Panc1 (cell line): ENCODE measurements at regions not wholly inside any gene's neighbourhood (a gene's known extent, or its start where the extent isn't known, plus 50 kb on each side); places are given as distances from the start of the nearest gene placed in this dataset.

ENCODE experiments used
- ATAC-seq: fragments of 200-7000 bp; cut with Tn5 transposase; 2 replicates; pipeline ENCODE4 v1.9.1; 2020; ENCODE audit warnings: mild to moderate bottlenecking, moderate library complexity
- BruUV-seq: library from RNA; stranded (reverse); fragments of 400-500 nt; replicated peaks from 2 replicates; lab custom pipeline; 2021; lab: Mats Ljungman, UMichigan
- CTCF ChIA-PET: fragments of 300-600 bp; sonication (Branson Sonifier 250); formaldehyde crosslinking; loops from one replicate; lab custom pipeline; 2022; ENCODE audit warnings: antibody characterized with exemption; lab: Charles Lee
- POLR2A ChIA-PET: fragments of 300-600 bp; sonication (Branson Sonifier 250); formaldehyde crosslinking; loops from one replicate; lab custom pipeline; 2022; ENCODE audit warnings: antibody characterized with exemption; lab: Charles Lee
- DNase-seq: peaks from one replicate; pipeline ENCODE4 v3.0.0-alpha.2; 2010; ENCODE audit warnings: low read depth, low spot score
- H3K27ac ChIP-seq: 2 replicates; pipeline ENCODE4 v1.5.1; 2011; ENCODE audit warnings: mild to moderate bottlenecking, low read length, inconsistent platforms
- H3K27me3 ChIP-seq: fragments of 200-500 bp; sonication (Bioruptor generic); 2 replicates; pipeline ENCODE4 v1.6.0; 2014; ENCODE audit warnings: low read length, inconsistent platforms; ENCODE audit not compliant: control insufficient read depth, insufficient read depth
- H3K36me3 ChIP-seq: fragments of 200-500 bp; sonication (Bioruptor generic); 2 replicates; pipeline ENCODE4 v1.5.1; 2014; ENCODE audit warnings: inconsistent platforms, mild to moderate bottlenecking, low read length, moderate library complexity; ENCODE audit not compliant: control insufficient read depth, insufficient read depth
- H3K4me1 ChIP-seq: 2 replicates; pipeline ENCODE4 v1.5.1; 2011; ENCODE audit warnings: inconsistent platforms, mild to moderate bottlenecking, low read length, moderate library complexity; ENCODE audit not compliant: control insufficient read depth, insufficient read depth
- H3K4me3 ChIP-seq, 2 experiments: 2 replicates each; pipeline ENCODE4 v1.5.1; 2011 to 2012; ENCODE audit warnings: low read depth in 2 of 2, low read length in 2 of 2, mild to moderate bottlenecking in 2 of 2, inconsistent platforms in 1 of 2, moderate library complexity in 1 of 2
- H3K9me3 ChIP-seq: fragments of 200-500 bp; sonication (Bioruptor generic); 2 replicates; pipeline ENCODE4 v1.5.1; 2014; ENCODE audit warnings: low read depth, mild to moderate bottlenecking, inconsistent platforms, low read length, moderate library complexity; ENCODE audit not compliant: control insufficient read depth, insufficient read depth
- CTCF ChIP-seq: fragments of 450-650 bp; IDR thresholded peaks from 2 replicates; pipeline ENCODE4 v1.5.1; 2017; ENCODE audit warnings: mild to moderate bottlenecking
- POLR2AphosphoS5 ChIP-seq: IDR thresholded peaks from 2 replicates; pipeline ENCODE4 v1.6.1; 2012; ENCODE audit warnings: mild to moderate bottlenecking, low read depth, low read length, moderate library complexity
- REST ChIP-seq, 2 experiments: IDR thresholded peaks; 2 replicates each; pipeline ENCODE4 v1.6.1; 2011 to 2012; ENCODE audit warnings: low read depth in 2 of 2, control low read depth in 1 of 2, low read length in 1 of 2, mild to moderate bottlenecking in 1 of 2, moderate library complexity in 1 of 2; ENCODE audit not compliant: insufficient read depth in 1 of 2
- SIN3A ChIP-seq: IDR thresholded peaks from 2 replicates; pipeline ENCODE4 v1.6.1; 2012; ENCODE audit warnings: low read depth, mild to moderate bottlenecking, low read length, moderate library complexity, borderline replicate concordance; ENCODE audit not compliant: insufficient read depth
- TCF7L2 ChIP-seq: IDR thresholded peaks from 2 replicates; pipeline ENCODE4 v1.6.1; 2011; ENCODE audit warnings: mild to moderate bottlenecking, low read depth, low read length, inconsistent platforms
- in situ Hi-C: cut with HindIII; loops from 2 replicates; pipeline ENCODE4 v1.10.0; 2016; ENCODE audit warnings: low sequenced_read_pairs, low pct_unique_long_range_greater_than_20kb
- intact Hi-C: fragments of 100-400 bp; cut with micrococcal nuclease; formaldehyde crosslinking; loops from one replicate; pipeline ENCODE4 v1.10.0; 2022; ENCODE audit not compliant: unreplicated experiment

DNA sequence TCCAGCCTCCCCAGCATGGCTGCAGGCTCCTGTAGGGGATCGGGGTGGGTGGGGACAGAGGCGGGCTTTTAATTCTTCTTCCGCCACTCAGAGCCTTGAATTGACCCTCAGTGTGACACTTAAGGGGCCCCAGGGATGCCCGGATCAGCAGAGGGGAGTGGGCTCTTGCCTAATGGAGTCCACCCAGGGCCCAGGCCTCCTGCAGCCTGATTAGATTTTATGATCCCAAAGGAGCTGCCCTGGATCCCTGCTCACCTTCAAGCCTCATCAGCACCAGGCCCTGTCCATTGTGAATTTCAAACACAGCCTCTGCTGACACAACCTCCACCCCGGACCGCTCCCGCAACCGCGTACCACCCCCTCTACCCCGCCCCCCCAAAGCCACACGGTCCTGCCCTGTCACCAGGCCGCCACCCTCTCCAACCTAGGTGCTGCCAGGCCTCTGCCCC, 214.1 kb upstream of the IER5L start:
- Histone ChIP-seq H3K4me1 (no peaks in the 10 kb centered on the region), H3K27me3 (no peaks in the 10 kb centered on the region), H3K36me3 (no peaks in the 10 kb centered on the region), H3K9me3 (no peaks in the 10 kb centered on the region), H3K27ac (no peak overlapping the region), H3K4me3 (no peak overlapping the region)
- TF ChIP-seq TCF7L2 (no peak), REST (IDR thresholded peaks at IDR 0.05; ENCODE audit: insufficient read depth in 1 of 2, low read depth in 2 of 2, low read length in 1 of 2) (no peak), POLR2AphosphoS5 (no peak), SIN3A (no peak), CTCF (no peak)
- intact Hi-C loops (no loop called here), in situ Hi-C loops (no loop called here)
- DNase-seq (no peak), ATAC-seq (no peak)
- ChIA-PET POLR2A (no interaction called here), CTCF (no interaction called here)
- BruUV-seq, result no TSS peak

DNA sequence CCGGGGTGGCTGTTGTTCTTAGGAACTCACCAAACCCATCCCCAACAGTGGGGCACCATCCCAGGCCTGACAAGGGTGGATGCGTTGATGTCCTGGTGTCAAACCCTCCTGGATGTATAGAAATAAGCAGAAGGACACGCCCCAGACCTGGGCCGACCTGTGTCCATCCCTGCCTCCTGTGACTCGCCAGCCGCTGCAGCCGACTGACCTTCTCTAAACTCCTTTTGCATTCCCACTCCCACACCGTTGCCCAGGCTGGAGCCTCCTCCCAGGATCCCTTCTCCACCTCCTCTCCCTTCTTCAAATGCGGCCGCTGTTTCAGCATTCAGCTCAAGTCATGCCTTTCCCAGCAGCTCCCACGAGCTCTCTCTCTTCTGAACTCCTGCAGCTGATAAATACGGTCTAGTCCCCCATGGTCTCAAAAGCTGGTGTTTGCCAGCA, 213.2 kb upstream of the IER5L start:
- in situ Hi-C loops, result no loop called here
- Histone ChIP-seq H3K9me3 (no peaks in the 10 kb centered on the region), H3K4me3 (no peak overlapping the region), H3K27ac (no peak overlapping the region), H3K36me3 (no peaks in the 10 kb centered on the region), H3K27me3 (no peaks in the 10 kb centered on the region), H3K4me1 (no peaks in the 10 kb centered on the region)
- no peak for DNase-seq
- TF ChIP-seq SIN3A, result no peak
- no peak for TF ChIP-seq REST (IDR thresholded peaks at IDR 0.05; ENCODE audit: insufficient read depth in 1 of 2, low read depth in 2 of 2, low read length in 1 of 2)
- no peak for TF ChIP-seq TCF7L2
- no peak for TF ChIP-seq CTCF
- no peak for TF ChIP-seq POLR2AphosphoS5
- ATAC-seq, result no peak
- CTCF ChIA-PET, result no interaction called here
- intact Hi-C loops, result no loop called here
- no TSS peak for BruUV-seq
- POLR2A ChIA-PET, result no interaction called here
